ENCODE measurements at regions not wholly inside any gene's neighbourhood (a gene's known extent, or its start where the extent isn't known, plus 50 kb on each side); places are given as distances from the start of the nearest gene placed in this dataset.

GRCh38 chr15:97903560-97903959 is 56.9 kb upstream of the ARRDC4 start:
- no peaks in the 10 kb centered on the region for H3K9me3 Mint-ChIP-seq
- H3K27me3 Mint-ChIP-seq (ENCODE audit: low read depth in 3 of 3) = peaks cover 0 to 17% (median 13%) of the 10 kb centered on the region in 3 donors
- H3K27ac Mint-ChIP-seq = no peak overlapping the region
- H3K36me3 Mint-ChIP-seq = no peaks in the 10 kb centered on the region
- no peak overlapping the region for H3K4me3 Mint-ChIP-seq
- no peak for DNase-seq
- no peaks in the 10 kb centered on the region for H3K4me1 Mint-ChIP-seq

- Mint-ChIP-seq H3K27me3 (ENCODE audit: low read depth in 3 of 3) (peaks cover under 1 to 17% (median 13%) of the 10 kb centered on the region in 3 donors), H3K36me3 (no peaks in the 10 kb centered on the region)
These were observed 56.4 kb upstream of the ARRDC4 start for GRCh38 chr15:97903971-97904572.

GRCh38 chr15:97909291-97909891 is 51.1 kb upstream of the ARRDC4 start:
- Mint-ChIP-seq H3K9me3 (no peaks in the 10 kb centered on the region), H3K36me3 (no peaks in the 10 kb centered on the region), H3K27ac (no peak overlapping the region), H3K4me3 (no peak overlapping the region), H3K4me1 (no peaks in the 10 kb centered on the region), H3K27me3 (ENCODE audit: low read depth in 3 of 3) (peaks cover 2 to 16% (median 2%) of the 10 kb centered on the region in 3 donors)
- peak; percentile 47 to 57 (median 47) for DNase-seq

More at GRCh38 chr15:97903971-97904572, 56.4 kb upstream of the ARRDC4 start:
- peak in 1 of 3 donors; percentile 10 for DNase-seq
- no peak overlapping the region for H3K27ac Mint-ChIP-seq
- no peaks in the 10 kb centered on the region for H3K4me1 Mint-ChIP-seq
- H3K4me3 Mint-ChIP-seq = no peak overlapping the region
- no peaks in the 10 kb centered on the region for H3K9me3 Mint-ChIP-seq

Measured in immature natural killer cell (primary cell).